ENCODE measurements at regions not wholly inside any gene's neighbourhood (a gene's known extent, or its start where the extent isn't known, plus 50 kb on each side); places are given as distances from the start of the nearest gene placed in this dataset.

DNA sequence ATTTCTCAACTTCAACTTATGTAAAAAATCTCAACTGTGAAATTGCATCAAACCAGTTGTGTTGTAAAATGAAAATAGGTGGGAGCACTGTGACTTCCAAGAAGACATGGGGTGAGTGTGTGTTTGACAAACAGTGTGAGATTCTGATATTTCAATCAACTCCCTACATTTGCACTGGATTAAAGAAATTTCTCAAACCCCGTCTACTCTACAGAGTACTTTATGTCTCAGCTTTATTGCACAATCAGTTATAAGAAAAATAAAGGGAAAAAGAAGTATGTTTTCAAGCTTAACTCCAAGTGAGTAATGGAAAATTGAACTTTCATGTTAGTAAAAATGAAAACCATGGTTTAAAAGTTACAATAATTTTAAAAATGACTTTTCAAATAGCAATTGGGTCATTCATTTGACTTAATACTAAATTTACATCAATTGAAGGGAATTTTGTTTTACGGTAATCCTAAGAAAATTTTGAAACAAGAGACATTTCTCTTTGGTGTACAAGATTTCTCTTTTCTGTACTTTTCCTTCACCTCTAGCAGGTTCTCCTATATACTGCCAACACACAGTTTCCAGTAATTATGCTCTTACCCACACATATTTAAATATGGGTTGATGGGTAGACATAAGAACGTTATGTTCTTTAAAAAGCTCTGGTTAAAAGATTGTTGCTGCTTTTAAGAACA is 80.3 kb downstream of the CDO1 start:
- no peaks in the 10 kb centered on the region for H3K9me3 ChIP-seq
- no peaks in the 10 kb centered on the region for H3K27me3 ChIP-seq
- no peak for TF ChIP-seq CTCF (IDR thresholded peaks at IDR 0.05)
- no peak for TF ChIP-seq POLR2A (IDR thresholded peaks at IDR 0.05)
- intact Hi-C loops (cut with DNase I): no loop called here
- no peak overlapping the region for H3K4me3 ChIP-seq (replicated peaks in 1 of 3)
- no peak for DNase-seq
- no peaks in the 10 kb centered on the region for H3K36me3 ChIP-seq
- no peak overlapping the region for H3K27ac ChIP-seq
- peaks cover 0 to 2% of the 10 kb centered on the region in 2 donors for H3K4me1 ChIP-seq
- WGBS, 2 donors: 63% methylated on average over 3 of the region's 3 CpGs

DNA sequence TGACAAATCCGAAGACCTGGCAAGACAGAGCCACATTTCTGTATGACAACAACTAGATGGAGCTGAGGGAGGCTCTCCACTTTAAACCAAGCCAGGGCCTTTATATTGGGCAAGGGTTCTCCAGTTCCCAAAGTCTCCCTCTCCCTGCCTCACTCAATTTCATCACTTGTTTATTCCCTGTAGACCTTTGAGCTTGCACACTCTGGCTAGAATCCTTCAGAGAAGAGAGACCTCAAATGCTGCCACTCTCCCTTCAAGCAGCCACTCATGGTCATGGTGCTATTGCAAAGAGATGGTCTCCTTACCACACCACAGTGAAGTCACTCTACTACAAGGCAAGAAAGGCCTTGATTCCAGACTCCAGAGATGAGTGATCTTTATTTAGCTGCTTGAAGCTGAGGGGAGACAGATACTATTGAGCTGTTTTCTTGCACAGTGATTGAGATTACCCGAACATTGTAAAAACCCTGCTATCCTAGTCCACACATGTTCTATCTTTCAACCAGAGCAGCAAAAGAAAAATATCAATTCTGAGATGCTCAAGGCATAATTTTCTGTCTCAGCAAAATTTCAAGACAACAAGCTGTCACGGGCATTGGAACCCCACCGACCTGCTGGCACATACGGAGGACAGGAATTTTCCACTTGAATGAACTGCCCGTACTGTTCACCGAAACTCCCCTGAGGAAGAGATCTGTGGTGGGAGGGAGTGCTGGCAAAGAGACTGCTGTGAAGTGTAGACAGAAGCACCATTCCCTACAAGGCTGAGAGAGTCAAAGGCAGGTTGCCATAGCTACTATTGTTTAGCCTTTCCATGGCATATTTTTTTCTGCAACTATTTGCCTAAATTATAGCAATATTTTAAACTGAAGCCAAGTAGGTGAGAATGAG is 81.1 kb downstream of the CDO1 start:
- Histone ChIP-seq H3K4me3 (replicated peaks in 1 of 3) (no peak overlapping the region), H3K4me1 (peaks cover 0 to 2% of the 10 kb centered on the region in 2 donors), H3K27ac (no peak overlapping the region), H3K9me3 (no peaks in the 10 kb centered on the region), H3K36me3 (no peaks in the 10 kb centered on the region), H3K27me3 (no peaks in the 10 kb centered on the region)
- peak in 1 of 2 donors; percentile 10 for DNase-seq
- 45 to 49% methylated on average over 7 of the region's 7 CpGs for WGBS, 2 donors
- TF ChIP-seq POLR2A (IDR thresholded peaks at IDR 0.05) (no peak), CTCF (IDR thresholded peaks at IDR 0.05) (no peak)
- intact Hi-C loops (cut with DNase I): no loop called here

- Histone ChIP-seq H3K4me3 (replicated peaks in 1 of 3) (no peak overlapping the region), H3K9me3 (no peaks in the 10 kb centered on the region), H3K27ac (no peak overlapping the region), H3K4me1 (peaks cover 0 to 2% of the 10 kb centered on the region in 2 donors), H3K36me3 (no peaks in the 10 kb centered on the region), H3K27me3 (no peaks in the 10 kb centered on the region)
- intact Hi-C loops (cut with DNase I): no loop called here
- TF ChIP-seq CTCF (IDR thresholded peaks at IDR 0.05) (no peak), POLR2A (IDR thresholded peaks at IDR 0.05) (no peak)
- WGBS, 2 donors: 64 to 69% methylated on average over 2 of the region's 2 CpGs
- DNase-seq: no peak
These were observed 82.9 kb downstream of the CDO1 start for GRCh38 chr5:115733607-115734006.

DNA sequence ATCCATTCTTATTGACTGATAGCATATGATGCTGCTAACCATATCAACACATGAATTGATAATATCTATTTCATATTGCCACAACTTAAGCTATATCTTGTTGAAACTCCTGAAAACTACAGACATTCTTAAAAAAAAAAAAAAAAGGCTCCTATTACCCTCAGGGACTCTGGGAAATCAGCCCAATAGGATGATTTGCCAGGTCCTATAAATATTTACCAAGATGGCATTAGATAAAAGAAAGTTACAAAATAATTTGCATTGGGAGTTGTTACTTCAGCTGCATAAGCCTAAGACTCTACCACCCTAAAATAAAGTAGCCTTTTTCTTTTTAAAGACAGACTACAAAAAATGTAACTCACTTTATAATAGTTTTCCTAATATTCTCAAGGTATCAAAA is 84.4 kb downstream of the CDO1 start:
- no peaks in the 10 kb centered on the region for H3K27me3 ChIP-seq
- no peak for DNase-seq
- peaks cover 0 to 2% of the 10 kb centered on the region in 2 donors for H3K4me1 ChIP-seq
- no peak overlapping the region for H3K27ac ChIP-seq
- intact Hi-C loops (cut with DNase I): no loop called here
- no peak for TF ChIP-seq POLR2A (IDR thresholded peaks at IDR 0.05)
- TF ChIP-seq CTCF (IDR thresholded peaks at IDR 0.05): no peak
- no peaks in the 10 kb centered on the region for H3K9me3 ChIP-seq
- no peak overlapping the region for H3K4me3 ChIP-seq (replicated peaks in 1 of 3)
- no peaks in the 10 kb centered on the region for H3K36me3 ChIP-seq

GRCh38 chr5:115725522-115725921 is 90.9 kb downstream of the CDO1 start:
- Histone ChIP-seq H3K4me3 (replicated peaks in 1 of 3) (no peak overlapping the region), H3K4me1 (no peaks in the 10 kb centered on the region), H3K36me3 (no peaks in the 10 kb centered on the region), H3K27me3 (no peaks in the 10 kb centered on the region), H3K27ac (no peak overlapping the region), H3K9me3 (no peaks in the 10 kb centered on the region)
- TF ChIP-seq POLR2A (IDR thresholded peaks at IDR 0.05) (no peak), CTCF (IDR thresholded peaks at IDR 0.05) (no peak)
- WGBS, 2 donors: 92 to 96% methylated on average over 1 of the region's 1 CpG
- intact Hi-C loops (cut with DNase I): no loop called here
- no peak for DNase-seq
